HG03060 (cell line): ENCODE measurements at regions not wholly inside any gene's neighbourhood (a gene's known extent, or its start where the extent isn't known, plus 50 kb on each side); places are given as distances from the start of the nearest gene placed in this dataset.

ENCODE experiments used
- ATAC-seq: cut with Tn5 transposase; IDR thresholded peaks from one replicate; pipeline ENCODE4 v1.9.1; 2021; ENCODE audit warnings: low read depth, moderate number of reproducible peaks; ENCODE audit not compliant: unreplicated experiment

- no peak for ATAC-seq
These were observed 278.8 kb downstream of the RPS24 start for GRCh38 chr10:78312197-78313047.

DNA sequence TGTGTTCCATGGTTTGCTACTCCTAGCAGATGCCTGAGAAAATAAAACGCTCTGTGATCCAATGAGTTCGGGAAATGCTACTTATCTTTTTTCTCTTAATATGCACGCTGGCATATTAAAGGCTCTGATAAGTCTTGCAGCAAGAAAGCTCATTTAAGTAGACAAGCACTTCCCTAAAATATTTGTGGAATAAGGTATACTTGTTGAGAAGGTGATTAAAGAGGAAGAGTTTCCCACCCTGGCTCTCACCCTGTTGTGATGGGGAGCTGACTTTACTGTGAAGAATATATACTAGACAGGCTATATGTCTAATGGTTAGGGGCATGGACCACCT is 279.4 kb downstream of the RPS24 start:
- no peak for ATAC-seq

GRCh38 chr10:78313636-78314035 is 280.0 kb downstream of the RPS24 start:
- no peak for ATAC-seq

- ATAC-seq = no peak
These were observed 281.0 kb downstream of the RPS24 start for GRCh38 chr10:78314651-78315050.

GRCh38 chr10:78316451-78316931 is 282.8 kb downstream of the RPS24 start:
- ATAC-seq = no peak

DNA sequence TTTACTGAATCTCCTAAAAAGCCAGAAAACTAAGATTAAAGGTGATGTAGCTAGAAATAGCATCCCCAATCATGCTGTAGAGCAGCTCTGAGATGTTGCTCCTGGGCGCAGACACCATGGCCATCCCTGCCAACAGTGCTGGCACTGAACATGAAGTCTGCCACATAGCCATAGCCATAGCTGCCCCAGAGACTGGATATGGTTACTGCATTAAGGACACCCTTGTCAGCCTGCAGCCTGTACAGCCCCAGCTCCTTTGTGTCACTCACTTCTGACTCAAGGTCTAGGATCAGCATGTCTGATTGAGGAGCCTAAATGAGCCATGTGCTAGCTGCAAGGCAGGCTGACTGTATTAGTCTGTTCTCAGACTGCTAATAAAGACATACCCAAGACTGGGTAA is 284.6 kb downstream of the RPS24 start:
- ATAC-seq = no peak

DNA sequence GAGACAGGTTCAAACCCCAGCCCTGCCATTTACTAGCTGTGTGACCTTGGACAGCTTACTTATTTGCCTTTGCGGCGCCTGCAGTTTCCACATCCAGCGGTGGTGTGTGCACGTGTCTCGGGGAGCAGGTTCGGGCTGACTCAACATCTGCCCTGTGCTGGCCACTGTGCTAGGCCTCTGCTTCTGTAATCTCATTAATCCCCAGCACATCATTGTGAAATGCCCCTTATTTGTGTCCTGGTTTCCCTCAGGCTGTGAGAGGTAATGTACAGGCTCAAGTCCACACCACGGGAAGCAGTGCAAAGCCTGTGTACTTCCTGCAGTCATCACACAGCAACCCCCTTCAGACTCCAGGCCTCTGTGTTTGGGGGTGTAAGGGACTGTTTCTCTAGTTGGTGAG is 285.7 kb downstream of the RPS24 start:
- ATAC-seq = no peak

- ATAC-seq = no peak
These were observed 286.2 kb downstream of the RPS24 start for GRCh38 chr10:78319841-78320240.

GRCh38 chr10:78320506-78320905 is 286.8 kb downstream of the RPS24 start:
- ATAC-seq = no peak

GRCh38 chr10:78321000-78321399 is 287.3 kb downstream of the RPS24 start:
- no peak for ATAC-seq

DNA sequence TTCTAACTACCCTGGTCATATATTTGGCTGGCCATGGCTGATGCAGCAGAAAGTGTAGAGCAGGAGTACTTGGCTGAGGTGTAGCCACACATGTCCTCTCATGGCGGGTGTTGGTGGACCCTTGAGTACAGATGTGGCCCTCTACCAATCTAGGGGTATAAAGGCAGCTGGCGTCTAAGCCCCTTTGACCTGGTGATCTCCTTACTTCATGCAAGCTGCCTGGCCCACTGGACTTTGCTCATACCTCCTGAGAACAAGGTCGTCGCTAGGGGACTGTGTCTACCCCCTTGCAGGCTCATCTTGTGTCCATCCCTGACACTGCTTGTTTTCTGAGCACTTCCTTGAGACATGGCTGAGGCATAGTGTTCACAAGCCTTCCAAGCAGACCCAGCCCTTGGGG is 287.8 kb downstream of the RPS24 start:
- ATAC-seq = no peak

- no peak for ATAC-seq
These were observed 292.7 kb downstream of the RPS24 start for GRCh38 chr10:78326372-78326771.

DNA sequence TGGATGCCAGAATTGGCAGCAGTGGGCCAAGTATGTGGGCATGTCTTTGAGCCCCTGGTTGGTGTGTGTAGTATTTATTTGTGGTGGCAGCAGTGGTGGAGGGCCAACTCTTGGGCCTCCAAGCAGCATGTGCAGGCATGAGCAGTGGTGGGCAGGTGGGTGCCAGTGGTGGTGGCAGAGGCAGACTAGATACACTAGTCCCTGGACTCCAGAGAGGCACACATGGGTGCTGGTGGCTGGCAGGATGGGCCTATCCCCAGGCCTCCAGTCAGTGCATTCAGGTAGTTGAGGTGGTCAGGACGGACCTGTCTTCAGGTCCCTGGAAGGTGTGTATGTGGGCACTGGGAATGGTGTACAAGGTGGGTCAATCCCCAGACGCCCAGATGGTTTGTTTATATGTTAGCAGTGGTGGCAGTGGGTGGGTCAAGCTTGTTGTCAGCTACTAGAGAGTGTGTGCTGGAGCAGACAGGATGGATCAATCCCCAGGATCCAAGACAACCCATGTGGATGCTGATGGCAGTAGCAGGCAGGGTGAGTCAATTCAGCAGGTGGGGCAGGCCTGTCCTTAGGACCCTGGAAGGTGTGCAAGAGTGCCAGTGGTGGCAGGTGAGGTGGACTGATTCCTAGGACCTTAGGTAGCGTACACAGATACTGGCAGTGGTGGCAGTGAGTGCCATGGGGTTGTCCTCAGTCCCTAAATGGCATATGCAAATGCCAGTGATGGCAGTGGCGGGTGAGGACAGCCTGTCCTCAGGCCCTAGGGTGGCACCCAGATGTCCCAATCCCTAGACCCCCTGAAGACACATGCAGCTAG is 294.3 kb downstream of the RPS24 start:
- ATAC-seq = no peak

GRCh38 chr10:78328592-78329404 is 295.1 kb downstream of the RPS24 start:
- no peak for ATAC-seq

- no peak for ATAC-seq
These were observed 297.2 kb downstream of the RPS24 start for GRCh38 chr10:78330884-78331283.

- ATAC-seq = no peak
These were observed 297.8 kb downstream of the RPS24 start for GRCh38 chr10:78331391-78331922.

DNA sequence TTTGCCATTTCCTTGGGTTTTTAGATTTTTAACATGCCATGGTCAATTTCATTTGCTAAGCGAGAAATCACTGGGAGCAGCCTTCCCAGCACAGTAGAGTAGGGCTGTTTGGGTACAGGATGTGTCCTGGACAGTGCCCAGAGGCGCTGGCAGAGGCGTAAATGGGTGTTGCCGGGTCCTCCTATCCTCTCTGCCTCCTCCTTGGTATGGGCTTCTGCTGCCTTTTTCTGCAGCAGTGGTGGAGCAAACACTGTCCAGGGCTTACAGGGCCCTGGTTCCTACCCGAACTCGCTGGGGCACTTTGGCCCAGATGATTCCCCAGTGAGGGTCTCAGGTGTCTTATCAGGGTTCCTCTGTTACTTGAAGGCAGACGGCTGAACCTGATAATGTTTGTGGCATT is 298.3 kb downstream of the RPS24 start:
- no peak for ATAC-seq

- no peak for ATAC-seq
These were observed 299.0 kb downstream of the RPS24 start for GRCh38 chr10:78332657-78333056.

- ATAC-seq = no peak
These were observed 299.9 kb downstream of the RPS24 start for GRCh38 chr10:78333362-78334143.

GRCh38 chr10:78335371-78335690 is 301.7 kb downstream of the RPS24 start:
- ATAC-seq = no peak
